ENCODE measurements at regions not wholly inside any gene's neighbourhood (a gene's known extent, or its start where the extent isn't known, plus 50 kb on each side); places are given as distances from the start of the nearest gene placed in this dataset.

DNA sequence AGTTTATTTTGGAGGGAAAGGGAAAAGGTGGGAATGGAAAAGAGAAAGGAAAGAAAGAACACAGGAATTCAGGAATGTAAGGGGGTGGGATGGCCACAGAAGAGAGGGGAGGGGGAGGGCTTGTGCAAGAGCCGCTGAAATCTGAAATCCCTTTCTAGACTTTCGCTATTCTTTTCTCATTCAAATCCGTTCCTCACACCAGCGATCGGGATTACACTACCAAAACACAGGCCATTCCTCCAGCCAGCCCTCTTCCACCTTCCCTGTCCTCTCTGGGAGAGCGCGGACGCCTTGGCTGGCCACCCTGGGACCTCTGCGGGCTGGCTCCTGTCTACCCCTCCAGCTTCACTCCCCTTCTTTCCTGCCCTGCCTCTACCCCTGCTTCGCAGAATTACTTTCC, 102.3 kb downstream of the CDCA7 start:
- no peak overlapping the region for H3K27ac Mint-ChIP-seq
- peaks cover 32% of the 10 kb centered on the region for H3K27me3 Mint-ChIP-seq (ENCODE audit: insufficient read depth)
- TF ChIP-seq CTCF (IDR thresholded peaks at IDR 0.05), result no peak

DNA sequence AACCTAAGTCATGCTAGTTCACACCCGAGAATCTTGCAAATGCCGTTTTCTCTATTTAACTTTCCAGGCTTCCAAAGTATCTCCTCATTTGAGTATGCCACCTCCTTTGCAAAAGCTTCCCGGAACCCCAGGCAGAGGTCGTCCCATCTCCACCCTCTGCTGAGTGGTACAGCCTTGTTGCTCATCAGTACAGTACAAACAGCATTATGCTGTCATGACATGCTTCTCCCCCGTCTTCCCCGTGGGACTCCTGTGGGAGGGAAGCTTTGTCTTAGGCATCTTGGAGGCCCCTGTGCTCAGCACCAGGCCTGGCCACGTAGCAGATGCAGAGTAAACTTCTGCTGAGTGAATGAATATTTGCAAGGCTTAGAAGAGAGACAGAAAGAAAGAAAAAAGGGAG, 102.7 kb downstream of the CDCA7 start:
- peaks cover 36% of the 10 kb centered on the region for H3K27me3 Mint-ChIP-seq (ENCODE audit: insufficient read depth)
- H3K4me3 Mint-ChIP-seq, result no peak overlapping the region
- H3K36me3 Mint-ChIP-seq (ENCODE audit: low read depth), result no peaks in the 10 kb centered on the region
- H3K4me1 Mint-ChIP-seq (ENCODE audit: low read depth), result no peaks in the 10 kb centered on the region; the same call in 1 of the 2 replicates
- DNase-seq, result no peak
- H3K27ac Mint-ChIP-seq, result no peak overlapping the region
- H3K9me3 Mint-ChIP-seq, result no peaks in the 10 kb centered on the region
- TF ChIP-seq CTCF (IDR thresholded peaks at IDR 0.05), result no peak

More for the DNA sequence above, 102.3 kb downstream of the CDCA7 start:
- H3K36me3 Mint-ChIP-seq (ENCODE audit: low read depth), result no peaks in the 10 kb centered on the region
- H3K4me1 Mint-ChIP-seq (ENCODE audit: low read depth), result no peaks in the 10 kb centered on the region; the same call in 1 of the 2 replicates
- no peak overlapping the region for H3K4me3 Mint-ChIP-seq
- no peak for DNase-seq
- H3K9me3 Mint-ChIP-seq, result no peaks in the 10 kb centered on the region

- no peak for DNase-seq
- no peaks in the 10 kb centered on the region for H3K36me3 Mint-ChIP-seq (ENCODE audit: low read depth)
- no peak overlapping the region for H3K27ac Mint-ChIP-seq
- H3K9me3 Mint-ChIP-seq, result no peaks in the 10 kb centered on the region
- no peak overlapping the region for H3K4me3 Mint-ChIP-seq
- TF ChIP-seq CTCF (IDR thresholded peaks at IDR 0.05), result no peak
- peaks cover 36% of the 10 kb centered on the region for H3K27me3 Mint-ChIP-seq (ENCODE audit: insufficient read depth)
- H3K4me1 Mint-ChIP-seq (ENCODE audit: low read depth), result no peaks in the 10 kb centered on the region; the same call in 1 of the 2 replicates
Observed at GRCh38 chr2:173458991-173459780, 104.5 kb downstream of the CDCA7 start.

DNA sequence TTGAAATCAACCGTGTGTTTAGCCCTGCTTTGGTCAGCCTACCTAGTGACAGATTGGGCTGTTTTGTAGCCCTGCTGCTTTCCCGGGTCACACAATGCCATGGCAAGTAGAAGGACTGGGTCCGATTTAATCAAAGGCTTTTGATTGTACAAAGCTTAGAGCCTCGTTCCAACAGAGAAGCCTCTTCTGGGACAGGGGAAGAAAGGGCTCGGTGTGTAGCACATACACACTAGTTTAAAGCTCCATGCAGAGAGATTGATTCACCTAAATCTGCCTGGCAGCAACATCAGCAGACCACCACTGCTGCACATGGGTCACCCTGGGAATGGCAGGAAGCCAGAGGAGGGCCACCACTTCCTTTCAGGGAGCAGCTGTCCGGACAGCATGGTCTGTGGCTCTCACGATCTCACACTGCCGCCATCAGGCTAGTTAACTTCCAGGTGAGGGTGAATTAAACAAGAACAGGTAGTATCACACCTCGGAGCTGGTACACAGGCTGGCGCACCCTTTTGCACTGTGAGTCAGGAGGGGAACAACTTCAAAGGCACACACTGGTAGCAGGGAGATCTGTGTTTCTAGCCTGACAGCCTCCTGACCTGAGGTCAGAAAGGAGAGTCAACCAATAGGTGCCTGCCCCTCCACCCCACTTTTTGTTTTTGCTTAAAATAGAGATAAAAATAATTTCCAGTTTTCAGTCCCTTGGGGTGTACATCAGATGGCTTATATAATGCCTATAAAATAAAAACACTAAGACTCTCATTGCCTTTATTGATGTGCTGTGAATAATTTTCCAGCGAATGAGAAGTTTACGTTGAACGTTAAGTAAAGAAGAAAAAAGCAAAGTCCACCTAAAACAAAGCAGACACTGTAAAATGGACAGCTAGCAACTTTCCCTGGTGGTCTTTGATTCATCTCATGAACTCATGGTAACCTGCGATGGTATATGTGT, 108.5 kb downstream of the CDCA7 start:
- TF ChIP-seq CTCF (IDR thresholded peaks at IDR 0.05), result no peak
- Mint-ChIP-seq H3K4me1 (ENCODE audit: low read depth) (no peaks in the 10 kb centered on the region), H3K4me3 (no peak overlapping the region), H3K27me3 (ENCODE audit: insufficient read depth) (peaks cover 28% of the 10 kb centered on the region), H3K27ac (no peak overlapping the region), H3K9me3 (no peaks in the 10 kb centered on the region), H3K36me3 (ENCODE audit: low read depth) (no peaks in the 10 kb centered on the region)
- no peak for DNase-seq

DNA sequence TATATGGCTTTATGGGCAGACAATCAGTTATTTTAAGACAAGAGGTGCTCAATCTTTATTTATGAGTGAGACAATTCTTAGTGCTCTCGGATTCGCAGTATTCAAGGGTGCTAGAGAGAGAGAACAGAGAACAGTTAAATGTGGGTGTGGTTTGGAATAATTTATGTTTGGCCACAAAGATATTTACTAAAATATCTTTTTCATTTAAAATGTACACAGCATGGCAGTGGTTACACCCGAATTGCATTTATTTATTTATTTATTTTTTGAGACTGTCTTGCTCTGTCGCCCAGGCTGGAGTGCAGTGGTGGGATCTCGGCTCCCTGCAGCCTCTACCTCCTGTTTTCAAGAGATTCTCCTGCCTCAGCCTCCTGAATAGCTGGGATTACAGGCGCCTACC, 109.2 kb downstream of the CDCA7 start:
- peaks cover 28% of the 10 kb centered on the region for H3K27me3 Mint-ChIP-seq (ENCODE audit: insufficient read depth)
- H3K4me3 Mint-ChIP-seq, result no peak overlapping the region
- no peak for TF ChIP-seq CTCF (IDR thresholded peaks at IDR 0.05)
- H3K9me3 Mint-ChIP-seq, result no peaks in the 10 kb centered on the region
- H3K36me3 Mint-ChIP-seq (ENCODE audit: low read depth), result no peaks in the 10 kb centered on the region
- no peaks in the 10 kb centered on the region for H3K4me1 Mint-ChIP-seq (ENCODE audit: low read depth)
- H3K27ac Mint-ChIP-seq, result no peak overlapping the region
- no peak for DNase-seq

Data from HFFc6 (cell line).